ENCODE measurements at regions not wholly inside any gene's neighbourhood (a gene's known extent, or its start where the extent isn't known, plus 50 kb on each side); places are given as distances from the start of the nearest gene placed in this dataset.

- no peak overlapping the region for H3K4me3 ChIP-seq (ENCODE audit: low read length)
- H3K27me3 ChIP-seq (ENCODE audit: insufficient read depth, low read length, poor library complexity, severe bottlenecking) = no peaks in the 10 kb centered on the region
- Mint-ChIP-seq H3K9me3 (no peaks in the 10 kb centered on the region), H3K27me3 (no peaks in the 10 kb centered on the region), H3K4me3 (no peak overlapping the region), H3K4me1 (no peaks in the 10 kb centered on the region), H3K27ac (no peak overlapping the region), H3K36me3 (no peaks in the 10 kb centered on the region)
- DNase-seq = no peak
- CTCF ChIA-PET = no interaction called here
- POLR2A ChIA-PET = no interaction called here
- H3K36me3 ChIP-seq (ENCODE audit: insufficient read depth, low read length) = no peaks in the 10 kb centered on the region
- no peaks in the 10 kb centered on the region for H3K9me3 ChIP-seq (ENCODE audit: low read length)
- H3K27ac ChIP-seq (ENCODE audit: low read depth, low read length) = no peak overlapping the region
- no peaks in the 10 kb centered on the region for H3K4me1 ChIP-seq (ENCODE audit: insufficient read depth, low read length)
Measured at GRCh38 chr18:8458546-8459215, 150.6 kb upstream of the RAB12 start.

- H3K4me3 Mint-ChIP-seq = no peak overlapping the region
Measured at GRCh38 chr18:8460748-8461147, 148.5 kb upstream of the RAB12 start.

DNA sequence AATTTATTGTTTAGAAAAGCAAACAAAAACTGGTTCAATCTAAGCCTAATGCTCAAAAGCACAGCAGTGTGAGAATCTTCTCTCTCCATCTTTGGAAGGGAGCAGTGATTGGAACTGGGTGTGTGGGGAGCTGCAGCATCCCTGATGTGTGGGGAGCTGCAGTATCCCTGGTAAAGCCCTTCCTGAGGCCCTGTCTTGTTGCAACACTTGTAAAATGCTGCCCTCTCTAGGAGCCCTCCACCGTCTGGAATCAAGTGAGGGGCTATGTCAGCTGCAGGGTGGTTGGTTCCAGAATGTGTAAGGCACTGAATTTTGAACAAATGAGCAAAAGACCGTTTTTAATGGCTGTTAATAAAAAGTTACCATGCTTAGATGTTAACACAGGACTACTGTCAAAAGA is 147.7 kb upstream of the RAB12 start:
- H3K27ac ChIP-seq (ENCODE audit: low read depth, low read length) = no peak overlapping the region
- POLR2A ChIA-PET = no interaction called here
- Mint-ChIP-seq H3K9me3 (no peaks in the 10 kb centered on the region), H3K4me1 (no peaks in the 10 kb centered on the region), H3K4me3 (no peak overlapping the region), H3K27ac (peak overlapping the region in 1 of 8 donors; percentile 45), H3K36me3 (no peaks in the 10 kb centered on the region), H3K27me3 (peaks cover 0 to 1% of the 10 kb centered on the region in 2 donors)
- DNase-seq = no peak
- CTCF ChIA-PET = no interaction called here
- no peaks in the 10 kb centered on the region for H3K27me3 ChIP-seq (ENCODE audit: insufficient read depth, low read length, poor library complexity, severe bottlenecking)
- no peak overlapping the region for H3K4me3 ChIP-seq (ENCODE audit: low read length)
- no peaks in the 10 kb centered on the region for H3K4me1 ChIP-seq (ENCODE audit: insufficient read depth, low read length)
- H3K9me3 ChIP-seq (ENCODE audit: low read length) = no peaks in the 10 kb centered on the region
- H3K36me3 ChIP-seq (ENCODE audit: insufficient read depth, low read length) = no peaks in the 10 kb centered on the region

More at GRCh38 chr18:8460748-8461147, 148.5 kb upstream of the RAB12 start:
- Histone ChIP-seq H3K27ac (ENCODE audit: low read depth, low read length) (no peak overlapping the region), H3K4me3 (ENCODE audit: low read length) (no peak overlapping the region), H3K36me3 (ENCODE audit: insufficient read depth, low read length) (no peaks in the 10 kb centered on the region), H3K4me1 (ENCODE audit: insufficient read depth, low read length) (no peaks in the 10 kb centered on the region), H3K27me3 (ENCODE audit: insufficient read depth, low read length, poor library complexity, severe bottlenecking) (no peaks in the 10 kb centered on the region), H3K9me3 (ENCODE audit: low read length) (no peaks in the 10 kb centered on the region)
- CTCF ChIA-PET = no interaction called here
- Mint-ChIP-seq H3K4me1 (no peaks in the 10 kb centered on the region), H3K9me3 (no peaks in the 10 kb centered on the region), H3K27ac (no peak overlapping the region), H3K36me3 (no peaks in the 10 kb centered on the region), H3K27me3 (peaks cover 0 to 1% of the 10 kb centered on the region in 2 donors)
- POLR2A ChIA-PET = no interaction called here
- no peak for DNase-seq

- Histone ChIP-seq H3K36me3 (ENCODE audit: insufficient read depth, low read length) (no peaks in the 10 kb centered on the region), H3K27ac (ENCODE audit: low read depth, low read length) (no peak overlapping the region), H3K4me3 (ENCODE audit: low read length) (no peak overlapping the region), H3K4me1 (ENCODE audit: insufficient read depth, low read length) (no peaks in the 10 kb centered on the region), H3K27me3 (ENCODE audit: insufficient read depth, low read length, poor library complexity, severe bottlenecking) (no peaks in the 10 kb centered on the region), H3K9me3 (ENCODE audit: low read length) (no peaks in the 10 kb centered on the region)
- Mint-ChIP-seq H3K4me1 (no peaks in the 10 kb centered on the region), H3K27me3 (peaks cover 0 to 1% of the 10 kb centered on the region in 2 donors), H3K4me3 (no peak overlapping the region), H3K36me3 (no peaks in the 10 kb centered on the region), H3K9me3 (no peaks in the 10 kb centered on the region), H3K27ac (no peak overlapping the region)
- POLR2A ChIA-PET = no interaction called here
- DNase-seq = no peak
- CTCF ChIA-PET = no interaction called here
Measured at GRCh38 chr18:8462651-8463185, 146.5 kb upstream of the RAB12 start.

GRCh38 chr18:8463791-8464190 is 145.4 kb upstream of the RAB12 start:
- Histone ChIP-seq H3K27me3 (ENCODE audit: insufficient read depth, low read length, poor library complexity, severe bottlenecking) (no peaks in the 10 kb centered on the region), H3K4me3 (ENCODE audit: low read length) (no peak overlapping the region), H3K4me1 (ENCODE audit: insufficient read depth, low read length) (no peaks in the 10 kb centered on the region), H3K27ac (ENCODE audit: low read depth, low read length) (no peak overlapping the region), H3K36me3 (ENCODE audit: insufficient read depth, low read length) (no peaks in the 10 kb centered on the region), H3K9me3 (ENCODE audit: low read length) (no peaks in the 10 kb centered on the region)
- Mint-ChIP-seq H3K27ac (no peak overlapping the region), H3K4me1 (no peaks in the 10 kb centered on the region), H3K9me3 (no peaks in the 10 kb centered on the region), H3K36me3 (no peaks in the 10 kb centered on the region), H3K4me3 (no peak overlapping the region), H3K27me3 (peaks cover 0 to 1% of the 10 kb centered on the region in 2 donors)
- POLR2A ChIA-PET = no interaction called here
- no peak for DNase-seq
- CTCF ChIA-PET = no interaction called here

DNA sequence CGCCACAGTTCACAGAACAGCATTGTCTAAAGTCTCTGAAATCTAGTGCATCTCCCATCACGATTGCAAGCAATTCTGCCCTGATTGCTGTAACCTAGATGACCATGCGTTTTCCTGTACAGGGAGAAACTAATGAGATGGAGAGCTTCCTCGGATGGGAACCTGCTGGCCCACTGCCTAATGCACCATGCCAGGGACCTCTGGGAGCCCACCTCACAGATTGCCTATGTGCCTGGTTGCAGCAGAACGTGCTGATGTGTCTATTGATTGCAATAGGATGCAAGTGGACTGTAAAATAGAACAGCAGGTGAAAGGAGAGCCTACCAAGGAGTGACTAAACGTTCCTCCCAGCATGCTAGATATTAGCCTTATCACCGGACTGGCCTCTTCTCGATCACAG is 141.0 kb upstream of the RAB12 start:
- Mint-ChIP-seq H3K4me3 (no peak overlapping the region), H3K36me3 (no peaks in the 10 kb centered on the region), H3K9me3 (no peaks in the 10 kb centered on the region), H3K4me1 (no peaks in the 10 kb centered on the region), H3K27me3 (peaks cover 0 to 7% of the 10 kb centered on the region in 2 donors), H3K27ac (no peak overlapping the region)
- no peak overlapping the region for H3K4me3 ChIP-seq (ENCODE audit: low read length)
- ChIA-PET CTCF (no interaction called here), POLR2A (no interaction called here)
- H3K27ac ChIP-seq (ENCODE audit: low read depth, low read length) = no peak overlapping the region
- no peak for DNase-seq
- no peaks in the 10 kb centered on the region for H3K36me3 ChIP-seq (ENCODE audit: insufficient read depth, low read length)
- H3K9me3 ChIP-seq (ENCODE audit: low read length) = no peaks in the 10 kb centered on the region
- H3K27me3 ChIP-seq (ENCODE audit: insufficient read depth, low read length, poor library complexity, severe bottlenecking) = no peaks in the 10 kb centered on the region
- H3K4me1 ChIP-seq (ENCODE audit: insufficient read depth, low read length) = no peaks in the 10 kb centered on the region

DNA sequence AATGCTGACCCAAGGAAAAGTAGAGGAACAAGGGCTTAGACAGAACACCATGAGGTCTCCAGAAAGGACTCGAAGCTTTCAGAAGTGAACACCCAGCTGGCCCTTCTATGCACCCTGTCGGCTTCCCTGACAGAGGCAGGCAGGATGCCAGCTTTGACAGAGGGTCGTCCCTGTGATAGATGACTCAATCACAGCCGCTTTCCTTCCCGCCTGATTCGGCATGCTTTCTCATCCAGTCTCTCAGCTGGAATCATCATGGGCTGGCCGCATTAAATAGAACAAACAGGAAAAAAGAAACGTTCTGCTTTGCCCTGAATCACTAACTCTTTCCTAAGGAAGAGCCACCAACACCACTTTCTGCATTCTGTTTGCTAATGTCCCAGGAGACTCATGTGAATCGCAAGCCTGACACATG is 140.3 kb upstream of the RAB12 start:
- ChIA-PET POLR2A (no interaction called here), CTCF (no interaction called here)
- no peak overlapping the region for H3K4me3 ChIP-seq (ENCODE audit: low read length)
- Mint-ChIP-seq H3K4me3 (no peak overlapping the region), H3K27ac (no peak overlapping the region), H3K9me3 (no peaks in the 10 kb centered on the region), H3K27me3 (peaks cover 0 to 6% of the 10 kb centered on the region in 2 donors), H3K36me3 (no peaks in the 10 kb centered on the region), H3K4me1 (no peaks in the 10 kb centered on the region)
- no peaks in the 10 kb centered on the region for H3K4me1 ChIP-seq (ENCODE audit: insufficient read depth, low read length)
- no peaks in the 10 kb centered on the region for H3K36me3 ChIP-seq (ENCODE audit: insufficient read depth, low read length)
- no peak for DNase-seq
- no peaks in the 10 kb centered on the region for H3K9me3 ChIP-seq (ENCODE audit: low read length)
- H3K27ac ChIP-seq (ENCODE audit: low read depth, low read length) = no peak overlapping the region
- H3K27me3 ChIP-seq (ENCODE audit: insufficient read depth, low read length, poor library complexity, severe bottlenecking) = no peaks in the 10 kb centered on the region

DNA sequence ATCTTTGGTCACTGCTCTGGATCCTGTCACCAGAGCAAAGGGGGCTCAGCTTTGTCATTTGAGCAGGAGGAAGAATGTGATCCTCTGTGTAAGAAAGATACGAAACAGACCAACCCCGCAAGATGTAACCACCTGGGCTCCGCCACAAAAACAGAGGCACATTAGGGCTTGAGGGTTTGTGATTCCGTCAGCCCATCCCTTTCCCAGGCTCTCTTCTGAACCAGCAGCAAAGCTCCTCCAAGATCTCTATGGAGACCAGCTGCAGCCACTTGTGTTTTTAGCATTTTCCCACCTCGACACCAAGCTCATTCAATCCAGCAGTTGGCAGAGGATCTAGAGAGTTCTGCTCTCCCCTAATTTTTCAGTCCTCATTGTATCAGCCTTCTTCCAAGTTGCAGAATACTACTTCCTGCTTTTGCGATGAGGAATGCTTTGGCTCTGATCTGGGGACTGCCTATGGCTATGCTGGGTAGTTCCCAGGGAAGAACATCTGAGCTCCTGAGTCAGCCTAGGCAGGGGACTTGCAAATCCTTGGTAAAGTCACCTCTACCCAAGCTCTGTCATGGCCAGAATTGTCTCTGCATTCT is 139.6 kb upstream of the RAB12 start:
- Mint-ChIP-seq H3K4me1 (no peaks in the 10 kb centered on the region), H3K9me3 (no peaks in the 10 kb centered on the region), H3K27me3 (peaks cover 0 to 6% of the 10 kb centered on the region in 2 donors), H3K4me3 (no peak overlapping the region), H3K36me3 (no peaks in the 10 kb centered on the region), H3K27ac (no peak overlapping the region)
- Histone ChIP-seq H3K9me3 (ENCODE audit: low read length) (no peaks in the 10 kb centered on the region), H3K4me3 (ENCODE audit: low read length) (no peak overlapping the region), H3K36me3 (ENCODE audit: insufficient read depth, low read length) (no peaks in the 10 kb centered on the region), H3K4me1 (ENCODE audit: insufficient read depth, low read length) (no peaks in the 10 kb centered on the region), H3K27me3 (ENCODE audit: insufficient read depth, low read length, poor library complexity, severe bottlenecking) (no peaks in the 10 kb centered on the region), H3K27ac (ENCODE audit: low read depth, low read length) (no peak overlapping the region)
- POLR2A ChIA-PET = no interaction called here
- DNase-seq = no peak
- CTCF ChIA-PET = no interaction called here

All from CD8-positive, alpha-beta memory T cell (primary cell).